Thyroid gland (tissue), 4 donors: ENCODE measurements at regions not wholly inside any gene's neighbourhood (a gene's known extent, or its start where the extent isn't known, plus 50 kb on each side); places are given as distances from the start of the nearest gene placed in this dataset.

Experiments
- CTCF ChIP-seq, 6 experiments: fragments of 200-600 bp in 3 of 6; fragments of 450-650 bp in 3 of 6; sonication (generic) in 3 of 6; IDR thresholded peaks; one replicate each; pipeline ENCODE4 v1.5.1; 2016 to 2019; ENCODE audit warnings: antibody characterized with exemption in 6 of 6, mild to moderate bottlenecking in 2 of 6, inconsistent platforms in 1 of 6, moderate library complexity in 1 of 6
- POLR2A ChIP-seq, 2 donors: fragments of 450-650 bp; IDR thresholded peaks; one replicate each; pipeline ENCODE4 v1.6.1; 2017; ENCODE audit warnings: antibody characterized with exemption in 2 of 2, mild to moderate bottlenecking in 2 of 2, moderate library complexity in 1 of 2

- no peak for TF ChIP-seq CTCF (IDR thresholded peaks at IDR 0.05)
- TF ChIP-seq POLR2A (IDR thresholded peaks at IDR 0.05) = no peak
Observed at GRCh38 chr4:59086410-59086809, 1976.2 kb upstream of the IGFBP7 start.
